Thyroid gland (tissue), 4 donors: ENCODE measurements at regions not wholly inside any gene's neighbourhood (a gene's known extent, or its start where the extent isn't known, plus 50 kb on each side); places are given as distances from the start of the nearest gene placed in this dataset.

Experiments used
- POLR2A ChIP-seq, 2 donors: fragments of 450-650 bp; IDR thresholded peaks; one replicate each; pipeline ENCODE4 v1.6.1; 2017; ENCODE audit warnings: antibody characterized with exemption in 2 of 2, mild to moderate bottlenecking in 2 of 2, moderate library complexity in 1 of 2
- TF ChIP-seq, protein P1 (sequence below), 6 experiments: fragments of 200-600 bp in 3 of 6; fragments of 450-650 bp in 3 of 6; sonication (generic) in 3 of 6; IDR thresholded peaks; one replicate each; pipeline ENCODE4 v1.5.1; 2016 to 2019; ENCODE audit warnings: antibody characterized with exemption in 6 of 6, mild to moderate bottlenecking in 2 of 6, inconsistent platforms in 1 of 6, moderate library complexity in 1 of 6

DNA sequence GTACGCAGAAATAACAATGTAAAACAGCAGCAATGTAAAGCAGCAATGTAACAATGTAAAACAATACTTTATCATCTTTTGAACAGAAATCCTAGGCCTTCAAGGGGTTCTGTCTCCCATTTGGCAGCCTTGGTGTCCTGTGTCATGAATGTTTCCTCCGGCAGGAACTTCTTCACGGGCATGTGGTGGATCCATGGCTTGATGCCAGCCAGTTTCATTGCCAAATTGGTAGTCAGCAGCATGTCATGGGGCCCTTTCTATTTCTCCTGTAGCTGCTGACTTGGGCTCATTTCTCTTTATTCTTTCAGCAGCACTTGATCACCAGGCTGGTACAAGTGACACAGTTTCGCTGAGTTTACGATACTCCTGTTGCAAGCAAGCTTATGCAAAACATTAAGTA lies 275.3 kb downstream of the HTR1A start:
- TF ChIP-seq, protein P1, sequence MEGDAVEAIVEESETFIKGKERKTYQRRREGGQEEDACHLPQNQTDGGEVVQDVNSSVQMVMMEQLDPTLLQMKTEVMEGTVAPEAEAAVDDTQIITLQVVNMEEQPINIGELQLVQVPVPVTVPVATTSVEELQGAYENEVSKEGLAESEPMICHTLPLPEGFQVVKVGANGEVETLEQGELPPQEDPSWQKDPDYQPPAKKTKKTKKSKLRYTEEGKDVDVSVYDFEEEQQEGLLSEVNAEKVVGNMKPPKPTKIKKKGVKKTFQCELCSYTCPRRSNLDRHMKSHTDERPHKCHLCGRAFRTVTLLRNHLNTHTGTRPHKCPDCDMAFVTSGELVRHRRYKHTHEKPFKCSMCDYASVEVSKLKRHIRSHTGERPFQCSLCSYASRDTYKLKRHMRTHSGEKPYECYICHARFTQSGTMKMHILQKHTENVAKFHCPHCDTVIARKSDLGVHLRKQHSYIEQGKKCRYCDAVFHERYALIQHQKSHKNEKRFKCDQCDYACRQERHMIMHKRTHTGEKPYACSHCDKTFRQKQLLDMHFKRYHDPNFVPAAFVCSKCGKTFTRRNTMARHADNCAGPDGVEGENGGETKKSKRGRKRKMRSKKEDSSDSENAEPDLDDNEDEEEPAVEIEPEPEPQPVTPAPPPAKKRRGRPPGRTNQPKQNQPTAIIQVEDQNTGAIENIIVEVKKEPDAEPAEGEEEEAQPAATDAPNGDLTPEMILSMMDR (IDR thresholded peaks at IDR 0.05), result no peak
- no peak for TF ChIP-seq POLR2A (IDR thresholded peaks at IDR 0.05)
